Kidney (tissue), 13 donors: ENCODE measurements at regions not wholly inside any gene's neighbourhood (a gene's known extent, or its start where the extent isn't known, plus 50 kb on each side); places are given as distances from the start of the nearest gene placed in this dataset.
A peak's percentile ranks its signal among the peaks of the same experiment; 100 is the strongest.

ENCODE experiments used
- DNase-seq, 5 donors: peaks; one replicate each; pipeline ENCODE4 v3.0.0-alpha.2; 2013 to 2020
- FAIRE-seq: peaks from 2 replicates; lab custom pipeline; 2012; peaks lifted over from hg19 to GRCh38; lab: Jason Lieb, UNC
- H3K27ac ChIP-seq, 2 donors: one replicate each; pipeline ENCODE4 v1.7.0; 2013; ENCODE audit warnings: low read depth in 2 of 2, low read length in 2 of 2, inconsistent platforms in 1 of 2
- H3K27me3 ChIP-seq: one replicate; pipeline ENCODE4 v1.7.1; 2013; ENCODE audit warnings: low read length, inconsistent platforms; ENCODE audit not compliant: control insufficient read depth, insufficient read depth
- H3K36me3 ChIP-seq, 3 donors: one replicate each; pipeline versions ENCODE4 v1.7.0 to v1.7.1; 2013; ENCODE audit warnings: low read length in 3 of 3, control low read depth in 1 of 3, inconsistent platforms in 1 of 3; ENCODE audit not compliant: insufficient read depth in 3 of 3, control insufficient read depth in 2 of 3
- H3K4me1 ChIP-seq, 3 donors: one replicate each; pipeline versions ENCODE4 v1.7.0 to v1.7.1; 2013; ENCODE audit warnings: low read length in 3 of 3, inconsistent platforms in 1 of 3, low read depth in 1 of 3; ENCODE audit not compliant: control insufficient read depth in 2 of 3, insufficient read depth in 2 of 3
- H3K4me3 ChIP-seq, 3 donors: one replicate each; pipeline versions ENCODE4 v1.7.0 to v1.8.1; 2013; ENCODE audit warnings: low read length in 3 of 3, control low read depth in 1 of 3, inconsistent platforms in 1 of 3
- H3K9ac ChIP-seq, 3 donors: one replicate each; pipeline versions ENCODE4 v1.7.0 to v1.7.1; 2013; ENCODE audit warnings: low read length in 3 of 3, control low read depth in 1 of 3, inconsistent platforms in 1 of 3
- H3K9me3 ChIP-seq, 3 donors: one replicate each; pipeline versions ENCODE4 v1.7.0 to v1.7.1; 2013; ENCODE audit warnings: low read length in 3 of 3, control low read depth in 1 of 3, inconsistent platforms in 1 of 3; ENCODE audit not compliant: control insufficient read depth in 2 of 3, insufficient read depth in 1 of 3
- intact Hi-C: fragments of 100-400 bp; cut with DNase I; formaldehyde crosslinking; loops from one replicate; pipeline ENCODE4 v1.11.1; 2022
- TF ChIP-seq, protein P1 (sequence below): IDR thresholded peaks from 3 replicates; pipeline ENCODE4 v1.5.1; 2012; ENCODE audit warnings: mild to moderate bottlenecking, moderate library complexity, borderline replicate concordance; ENCODE audit not compliant: insufficient read depth; ENCODE audit errors: extremely low read depth
- donor health status: control.
- donor health status: control.
- donor health status: control.
- donor health status: control.
- donor health status: control.
- donor health status: DM: yes; HTN: yes; CAD: no.
- donor health status: Normal renal cell carcinoma (clear cell type).

DNA sequence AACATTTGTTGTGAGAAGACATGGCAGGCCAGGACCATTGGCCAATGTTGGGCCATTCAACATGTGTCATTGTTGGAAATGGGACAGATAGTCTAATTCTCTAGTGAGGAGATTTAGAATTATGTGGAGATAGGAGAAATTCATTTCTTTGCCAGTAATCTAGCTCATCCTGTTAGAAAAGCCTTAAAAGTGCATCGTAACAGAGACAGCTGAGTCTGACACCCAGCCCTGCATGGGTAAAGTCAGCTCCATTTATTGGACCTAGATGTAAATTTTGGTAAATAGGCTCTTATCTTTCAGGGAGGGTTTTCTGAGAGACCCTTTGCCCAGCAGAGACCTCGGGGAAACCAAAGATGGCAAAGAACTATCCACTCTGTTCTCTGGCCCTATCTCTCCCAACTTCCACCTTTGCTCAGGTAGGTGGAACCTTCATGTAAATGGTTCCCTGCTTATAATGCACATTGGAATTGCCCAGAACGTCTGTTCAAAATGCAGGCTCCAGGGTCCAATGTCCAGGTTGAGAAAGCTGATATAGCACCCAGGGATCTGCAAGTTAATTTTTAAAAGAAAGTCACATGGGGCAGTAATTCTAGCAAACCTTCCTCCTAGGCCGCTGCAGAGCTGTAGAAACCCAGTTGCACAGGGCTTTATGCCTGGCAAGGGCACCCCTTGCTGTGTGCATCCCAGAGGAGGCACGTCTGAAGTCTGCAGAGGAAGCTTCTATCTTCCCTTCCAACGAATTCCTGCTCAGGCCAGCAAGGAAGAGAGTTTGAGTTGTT, 365.9 kb upstream of the PROK2 start:
- peaks cover 3 to 18% (median 18%) of the 10 kb centered on the region in 3 donors for H3K4me1 ChIP-seq
- H3K4me3 ChIP-seq, result peak overlapping the region in 1 of 3 donors; percentile 53
- no peaks in the 10 kb centered on the region for H3K9me3 ChIP-seq
- TF ChIP-seq, protein P1, sequence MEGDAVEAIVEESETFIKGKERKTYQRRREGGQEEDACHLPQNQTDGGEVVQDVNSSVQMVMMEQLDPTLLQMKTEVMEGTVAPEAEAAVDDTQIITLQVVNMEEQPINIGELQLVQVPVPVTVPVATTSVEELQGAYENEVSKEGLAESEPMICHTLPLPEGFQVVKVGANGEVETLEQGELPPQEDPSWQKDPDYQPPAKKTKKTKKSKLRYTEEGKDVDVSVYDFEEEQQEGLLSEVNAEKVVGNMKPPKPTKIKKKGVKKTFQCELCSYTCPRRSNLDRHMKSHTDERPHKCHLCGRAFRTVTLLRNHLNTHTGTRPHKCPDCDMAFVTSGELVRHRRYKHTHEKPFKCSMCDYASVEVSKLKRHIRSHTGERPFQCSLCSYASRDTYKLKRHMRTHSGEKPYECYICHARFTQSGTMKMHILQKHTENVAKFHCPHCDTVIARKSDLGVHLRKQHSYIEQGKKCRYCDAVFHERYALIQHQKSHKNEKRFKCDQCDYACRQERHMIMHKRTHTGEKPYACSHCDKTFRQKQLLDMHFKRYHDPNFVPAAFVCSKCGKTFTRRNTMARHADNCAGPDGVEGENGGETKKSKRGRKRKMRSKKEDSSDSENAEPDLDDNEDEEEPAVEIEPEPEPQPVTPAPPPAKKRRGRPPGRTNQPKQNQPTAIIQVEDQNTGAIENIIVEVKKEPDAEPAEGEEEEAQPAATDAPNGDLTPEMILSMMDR, result no peak
- no peaks in the 10 kb centered on the region for H3K27me3 ChIP-seq
- H3K36me3 ChIP-seq, result no peaks in the 10 kb centered on the region
- FAIRE-seq, result no peak
- intact Hi-C loops, result no loop called here
- peak overlapping the region in 1 of 2 donors; percentile 32 for H3K27ac ChIP-seq
- no peak overlapping the region for H3K9ac ChIP-seq
- DNase-seq, result peak in 3 of 5 donors; percentile 39 to 84 (median 80)

DNA sequence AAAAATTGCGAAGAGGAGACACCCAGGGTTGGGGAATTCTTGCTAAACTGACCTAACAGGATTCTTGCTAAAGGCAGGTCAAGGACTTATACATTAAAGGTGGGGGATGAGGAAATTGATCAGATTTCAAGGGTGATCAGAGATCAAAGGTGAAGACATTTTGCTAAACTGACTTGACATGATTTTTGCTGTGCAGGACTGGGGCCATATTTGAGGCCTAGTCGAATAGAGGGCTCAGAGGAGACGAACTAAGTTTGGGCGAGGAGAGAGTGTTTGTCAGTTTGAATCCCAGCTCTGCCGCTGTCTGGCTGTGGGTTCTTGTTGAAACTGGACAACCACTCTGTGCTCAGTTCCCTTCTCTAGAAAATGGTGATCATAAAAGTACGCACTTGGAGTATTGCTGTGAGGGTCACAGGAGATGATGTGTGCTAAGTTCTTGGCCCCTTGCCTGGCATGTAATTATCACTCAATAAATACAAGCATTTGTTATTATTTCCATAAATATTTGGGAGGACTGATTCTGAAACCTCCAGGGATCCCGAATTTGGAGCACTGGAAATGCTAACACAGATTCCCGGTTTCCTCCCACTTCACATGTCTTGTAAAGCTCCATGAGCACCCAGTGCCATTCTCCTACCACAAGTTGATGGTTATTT, 364.8 kb upstream of the PROK2 start:
- H3K9ac ChIP-seq, result no peak overlapping the region
- DNase-seq, result no peak
- peaks cover 3 to 24% (median 18%) of the 10 kb centered on the region in 3 donors for H3K4me1 ChIP-seq
- H3K36me3 ChIP-seq, result no peaks in the 10 kb centered on the region
- TF ChIP-seq, protein P1, result no peak
- H3K4me3 ChIP-seq, result no peak overlapping the region
- no peaks in the 10 kb centered on the region for H3K27me3 ChIP-seq
- no peak for FAIRE-seq
- intact Hi-C loops, result no loop called here
- H3K27ac ChIP-seq, result no peak overlapping the region
- H3K9me3 ChIP-seq, result no peaks in the 10 kb centered on the region

DNA sequence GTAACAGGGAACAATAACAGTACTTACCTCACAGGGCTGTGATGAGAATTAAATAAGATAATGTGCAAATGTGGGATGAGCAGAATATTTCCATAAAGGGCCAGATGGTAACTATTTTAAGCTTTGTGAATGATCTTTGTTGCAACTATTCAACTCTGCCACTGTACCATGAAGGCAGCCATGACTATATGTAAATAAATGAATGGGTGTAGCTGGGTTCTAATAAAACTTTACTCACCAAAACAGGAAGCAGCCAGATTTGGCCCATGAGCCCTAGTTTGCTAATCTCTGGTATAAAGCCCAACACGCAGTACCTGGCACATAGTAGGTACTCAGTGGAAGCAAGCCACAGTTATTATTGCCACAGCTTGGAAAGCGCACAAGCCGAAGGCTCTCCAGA, 362.7 kb upstream of the PROK2 start:
- H3K27me3 ChIP-seq, result no peaks in the 10 kb centered on the region
- H3K4me1 ChIP-seq, result peaks cover 3 to 22% (median 15%) of the 10 kb centered on the region in 3 donors
- FAIRE-seq, result no peak
- TF ChIP-seq, protein P1, result no peak
- no peak overlapping the region for H3K4me3 ChIP-seq
- no peaks in the 10 kb centered on the region for H3K9me3 ChIP-seq
- no peaks in the 10 kb centered on the region for H3K36me3 ChIP-seq
- DNase-seq, result no peak
- intact Hi-C loops, result no loop called here
- H3K9ac ChIP-seq, result no peak overlapping the region
- no peak overlapping the region for H3K27ac ChIP-seq
